Activated naive CD4-positive, alpha-beta T cell treated with anti-CD3 and anti-CD28 coated beads, Interleukin-2, amount 50 U/mL, for 24 hours (primary cell): ENCODE measurements at regions not wholly inside any gene's neighbourhood (a gene's known extent, or its start where the extent isn't known, plus 50 kb on each side); places are given as distances from the start of the nearest gene placed in this dataset.
A peak's percentile ranks its signal among the peaks of the same experiment; 100 is the strongest.

ENCODE experiments used
- H3K27ac Mint-ChIP-seq: one replicate; pipeline ENCODE4 v1.8.0; 2021; ENCODE audit warnings: mild to moderate bottlenecking, mixed read lengths
- H3K27me3 Mint-ChIP-seq: one replicate; pipeline ENCODE4 v1.8.0; 2021; ENCODE audit warnings: mixed read lengths
- H3K36me3 Mint-ChIP-seq: one replicate; pipeline ENCODE4 v1.8.0; 2021; ENCODE audit warnings: mixed read lengths
- H3K4me1 Mint-ChIP-seq: one replicate; pipeline ENCODE4 v1.8.0; 2021; ENCODE audit warnings: mixed read lengths
- H3K4me3 Mint-ChIP-seq: one replicate; pipeline ENCODE4 v1.8.0; 2021; ENCODE audit warnings: mild to moderate bottlenecking, mixed read lengths
- H3K9me3 Mint-ChIP-seq: one replicate; pipeline ENCODE4 v1.8.0; 2021; ENCODE audit warnings: mixed read lengths

- Mint-ChIP-seq H3K27ac (no peak overlapping the region), H3K36me3 (no peaks in the 10 kb centered on the region), H3K4me3 (no peak overlapping the region), H3K27me3 (no peaks in the 10 kb centered on the region), H3K4me1 (no peaks in the 10 kb centered on the region), H3K9me3 (no peaks in the 10 kb centered on the region)
These were observed 71.8 kb downstream of the FUNDC1 start for GRCh38 chrX:44470816-44471215.

GRCh38 chrX:44462850-44463249, 79.8 kb downstream of the FUNDC1 start:
- H3K9me3 Mint-ChIP-seq, result no peaks in the 10 kb centered on the region
- H3K36me3 Mint-ChIP-seq, result no peaks in the 10 kb centered on the region
- H3K27ac Mint-ChIP-seq, result no peak overlapping the region
- H3K27me3 Mint-ChIP-seq, result no peaks in the 10 kb centered on the region
- H3K4me3 Mint-ChIP-seq, result no peak overlapping the region
- H3K4me1 Mint-ChIP-seq, result no peaks in the 10 kb centered on the region

GRCh38 chrX:44459501-44459900, 83.2 kb downstream of the FUNDC1 start:
- no peak overlapping the region for H3K27ac Mint-ChIP-seq
- H3K36me3 Mint-ChIP-seq, result no peaks in the 10 kb centered on the region
- H3K4me3 Mint-ChIP-seq, result no peak overlapping the region
- H3K4me1 Mint-ChIP-seq, result no peaks in the 10 kb centered on the region
- H3K9me3 Mint-ChIP-seq, result no peaks in the 10 kb centered on the region
- H3K27me3 Mint-ChIP-seq, result no peaks in the 10 kb centered on the region

DNA sequence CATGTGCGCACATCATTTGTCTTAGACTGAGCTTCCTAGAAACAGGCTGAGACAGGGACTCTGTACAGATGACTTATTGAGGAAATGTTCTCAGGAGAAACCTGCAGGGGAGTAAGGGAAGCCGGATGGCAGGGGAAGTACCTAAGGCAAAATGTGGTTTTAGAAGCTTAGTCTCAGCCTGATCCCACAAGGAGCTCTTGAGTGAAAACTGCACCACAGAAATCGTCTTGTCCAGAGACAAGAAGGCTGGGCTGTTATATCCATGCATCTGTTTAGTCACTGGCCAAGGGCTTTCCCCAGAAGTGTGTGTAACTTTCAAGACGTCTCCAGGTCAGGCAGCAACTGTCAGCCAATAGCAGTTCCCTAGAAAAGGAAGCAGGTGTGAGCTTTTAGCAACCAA, 86.0 kb downstream of the FUNDC1 start:
- Mint-ChIP-seq H3K36me3 (no peaks in the 10 kb centered on the region), H3K9me3 (no peaks in the 10 kb centered on the region)

GRCh38 chrX:44451056-44451455, 91.6 kb downstream of the FUNDC1 start:
- Mint-ChIP-seq H3K4me1 (no peaks in the 10 kb centered on the region), H3K9me3 (no peaks in the 10 kb centered on the region), H3K27me3 (no peaks in the 10 kb centered on the region), H3K27ac (no peak overlapping the region), H3K4me3 (no peak overlapping the region), H3K36me3 (no peaks in the 10 kb centered on the region)

More for the DNA sequence above, 86.0 kb downstream of the FUNDC1 start:
- Mint-ChIP-seq H3K27me3 (no peaks in the 10 kb centered on the region), H3K4me1 (no peaks in the 10 kb centered on the region), H3K4me3 (no peak overlapping the region), H3K27ac (no peak overlapping the region)

GRCh38 chrX:44447214-44447613, 95.4 kb downstream of the FUNDC1 start:
- Mint-ChIP-seq H3K9me3 (no peaks in the 10 kb centered on the region), H3K4me3 (no peak overlapping the region), H3K36me3 (no peaks in the 10 kb centered on the region), H3K27me3 (no peaks in the 10 kb centered on the region), H3K4me1 (no peaks in the 10 kb centered on the region), H3K27ac (no peak overlapping the region)

- no peak overlapping the region for H3K27ac Mint-ChIP-seq
- H3K27me3 Mint-ChIP-seq, result no peaks in the 10 kb centered on the region
- H3K36me3 Mint-ChIP-seq, result no peaks in the 10 kb centered on the region
- no peak overlapping the region for H3K4me3 Mint-ChIP-seq
- no peaks in the 10 kb centered on the region for H3K9me3 Mint-ChIP-seq
- H3K4me1 Mint-ChIP-seq, result no peaks in the 10 kb centered on the region
These were observed 96.5 kb upstream of the EFHC2 start for GRCh38 chrX:44440006-44440405.

GRCh38 chrX:44439242-44439794, 95.8 kb upstream of the EFHC2 start:
- Mint-ChIP-seq H3K4me1 (no peaks in the 10 kb centered on the region), H3K9me3 (no peaks in the 10 kb centered on the region), H3K4me3 (no peak overlapping the region), H3K27me3 (no peaks in the 10 kb centered on the region), H3K36me3 (no peaks in the 10 kb centered on the region), H3K27ac (no peak overlapping the region)

DNA sequence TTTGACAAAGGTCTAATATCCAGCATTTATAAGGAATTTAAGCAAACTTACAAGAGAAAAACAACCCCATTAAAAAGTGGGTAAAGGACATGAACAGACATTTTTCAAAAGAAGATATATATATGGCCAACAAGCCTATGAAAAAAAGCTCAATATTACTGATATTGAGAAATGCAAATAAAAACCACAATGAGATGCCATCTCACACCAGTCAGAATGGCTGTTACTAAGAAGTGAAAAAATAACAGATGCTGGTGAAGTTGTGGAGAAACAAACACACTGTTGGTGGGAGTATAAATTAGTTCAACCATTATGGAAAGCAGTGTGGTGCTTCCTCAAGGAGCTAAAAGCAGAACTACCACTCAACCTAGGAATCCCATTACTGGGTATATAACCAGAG, 91.6 kb upstream of the EFHC2 start:
- no peaks in the 10 kb centered on the region for H3K9me3 Mint-ChIP-seq
- no peaks in the 10 kb centered on the region for H3K4me1 Mint-ChIP-seq
- H3K27ac Mint-ChIP-seq, result no peak overlapping the region
- no peaks in the 10 kb centered on the region for H3K27me3 Mint-ChIP-seq
- H3K36me3 Mint-ChIP-seq, result no peaks in the 10 kb centered on the region
- no peak overlapping the region for H3K4me3 Mint-ChIP-seq

DNA sequence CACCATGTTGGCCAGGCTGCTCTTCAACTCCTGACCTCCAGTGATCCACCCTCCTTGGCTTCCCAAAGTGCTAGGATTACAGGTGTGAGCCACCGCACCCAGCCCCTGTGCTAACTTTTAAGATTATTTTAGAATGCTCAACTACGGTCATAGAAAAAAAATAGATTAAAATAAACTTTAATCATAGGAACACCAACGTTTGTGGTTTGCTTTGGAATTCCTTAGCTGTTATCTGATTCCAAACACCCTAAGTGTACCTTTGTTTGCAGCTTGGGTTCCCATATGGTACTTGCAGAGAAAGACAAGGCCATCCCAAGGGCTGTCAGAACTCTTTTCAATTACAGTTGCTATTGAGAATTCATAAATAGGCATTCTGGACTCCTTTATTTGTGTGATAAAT, 90.1 kb upstream of the EFHC2 start:
- no peaks in the 10 kb centered on the region for H3K27me3 Mint-ChIP-seq
- H3K9me3 Mint-ChIP-seq, result no peaks in the 10 kb centered on the region
- no peaks in the 10 kb centered on the region for H3K36me3 Mint-ChIP-seq
- H3K4me3 Mint-ChIP-seq, result no peak overlapping the region
- H3K4me1 Mint-ChIP-seq, result no peaks in the 10 kb centered on the region
- H3K27ac Mint-ChIP-seq, result no peak overlapping the region

DNA sequence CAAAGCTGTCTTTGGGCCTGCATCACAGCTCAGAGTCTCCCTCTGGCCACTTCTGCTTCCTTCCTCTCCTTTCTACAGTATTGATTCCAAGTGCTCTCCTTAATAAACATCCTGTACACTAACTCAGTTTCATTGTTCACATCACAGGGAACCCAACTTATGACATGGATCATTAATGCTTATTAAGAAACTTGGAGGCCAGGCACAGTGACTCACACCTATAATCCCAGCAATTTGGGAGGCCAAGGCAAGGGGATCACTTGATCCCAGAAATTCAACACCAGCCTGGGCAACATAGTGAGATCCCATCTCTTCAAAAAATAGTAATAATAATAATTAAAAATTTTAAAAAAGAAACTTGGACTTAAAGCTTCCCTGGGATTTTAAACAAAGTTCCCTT, 89.2 kb upstream of the EFHC2 start:
- Mint-ChIP-seq H3K9me3 (no peaks in the 10 kb centered on the region), H3K27ac (no peak overlapping the region), H3K4me1 (no peaks in the 10 kb centered on the region), H3K4me3 (no peak overlapping the region), H3K27me3 (no peaks in the 10 kb centered on the region), H3K36me3 (no peaks in the 10 kb centered on the region)

DNA sequence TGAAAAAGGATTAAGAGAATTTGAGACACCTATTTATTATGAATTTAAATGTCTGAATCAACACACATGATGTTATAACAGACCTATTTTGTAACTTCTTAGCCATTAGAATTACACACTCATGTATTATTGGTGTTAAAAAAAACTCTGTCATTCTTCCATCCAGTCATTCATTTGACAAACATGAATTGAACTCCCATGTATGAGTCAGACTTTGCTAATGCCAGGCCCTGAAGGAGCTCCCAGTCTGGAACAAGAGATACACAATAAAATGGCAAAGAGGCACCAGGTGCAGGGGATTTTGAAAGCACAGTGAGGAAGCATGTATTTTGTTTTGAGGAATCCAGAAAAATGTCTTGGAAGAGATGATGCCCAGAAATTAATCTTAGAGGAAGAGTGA, 87.7 kb upstream of the EFHC2 start:
- H3K27ac Mint-ChIP-seq, result peak overlapping the region; percentile 60
- H3K4me3 Mint-ChIP-seq, result no peak overlapping the region
- no peaks in the 10 kb centered on the region for H3K27me3 Mint-ChIP-seq
- H3K9me3 Mint-ChIP-seq, result no peaks in the 10 kb centered on the region
- no peaks in the 10 kb centered on the region for H3K36me3 Mint-ChIP-seq
- no peaks in the 10 kb centered on the region for H3K4me1 Mint-ChIP-seq

DNA sequence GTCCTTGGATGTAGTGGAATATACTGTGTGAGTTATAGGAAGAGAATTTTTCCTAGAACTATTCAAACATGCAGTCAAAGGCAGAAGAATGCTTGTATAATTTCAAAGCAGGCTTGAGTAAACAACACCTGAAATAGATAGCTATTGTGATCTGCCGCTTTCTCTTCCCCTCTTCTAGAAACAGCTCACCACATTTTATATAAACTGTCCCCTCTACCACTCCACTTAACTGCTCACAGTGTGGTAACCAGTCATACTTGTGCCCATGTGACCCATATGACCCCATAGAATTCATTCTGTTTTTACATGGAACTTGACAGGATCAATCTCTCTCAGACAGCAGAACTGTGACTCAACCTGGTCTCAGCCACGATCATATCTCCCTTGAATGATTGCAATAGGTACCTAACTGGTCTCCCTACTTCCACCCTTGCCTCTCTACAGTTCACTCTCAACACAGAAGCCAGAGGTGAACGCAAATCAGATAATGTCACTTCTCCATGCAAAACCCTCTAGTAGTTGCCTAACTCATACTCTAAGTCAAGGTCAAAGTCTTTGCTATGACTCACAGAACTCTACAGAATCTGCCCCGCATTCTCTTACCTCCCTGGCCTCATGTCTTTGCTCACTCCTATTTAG, 85.6 kb upstream of the EFHC2 start:
- Mint-ChIP-seq H3K4me1 (no peaks in the 10 kb centered on the region), H3K9me3 (no peaks in the 10 kb centered on the region), H3K4me3 (no peak overlapping the region), H3K27me3 (no peaks in the 10 kb centered on the region), H3K27ac (no peak overlapping the region), H3K36me3 (no peaks in the 10 kb centered on the region)

GRCh38 chrX:44422631-44423030, 79.2 kb upstream of the EFHC2 start:
- H3K4me3 Mint-ChIP-seq, result no peak overlapping the region
- no peaks in the 10 kb centered on the region for H3K36me3 Mint-ChIP-seq
- H3K9me3 Mint-ChIP-seq, result no peaks in the 10 kb centered on the region
- no peaks in the 10 kb centered on the region for H3K4me1 Mint-ChIP-seq
- no peak overlapping the region for H3K27ac Mint-ChIP-seq
- no peaks in the 10 kb centered on the region for H3K27me3 Mint-ChIP-seq

DNA sequence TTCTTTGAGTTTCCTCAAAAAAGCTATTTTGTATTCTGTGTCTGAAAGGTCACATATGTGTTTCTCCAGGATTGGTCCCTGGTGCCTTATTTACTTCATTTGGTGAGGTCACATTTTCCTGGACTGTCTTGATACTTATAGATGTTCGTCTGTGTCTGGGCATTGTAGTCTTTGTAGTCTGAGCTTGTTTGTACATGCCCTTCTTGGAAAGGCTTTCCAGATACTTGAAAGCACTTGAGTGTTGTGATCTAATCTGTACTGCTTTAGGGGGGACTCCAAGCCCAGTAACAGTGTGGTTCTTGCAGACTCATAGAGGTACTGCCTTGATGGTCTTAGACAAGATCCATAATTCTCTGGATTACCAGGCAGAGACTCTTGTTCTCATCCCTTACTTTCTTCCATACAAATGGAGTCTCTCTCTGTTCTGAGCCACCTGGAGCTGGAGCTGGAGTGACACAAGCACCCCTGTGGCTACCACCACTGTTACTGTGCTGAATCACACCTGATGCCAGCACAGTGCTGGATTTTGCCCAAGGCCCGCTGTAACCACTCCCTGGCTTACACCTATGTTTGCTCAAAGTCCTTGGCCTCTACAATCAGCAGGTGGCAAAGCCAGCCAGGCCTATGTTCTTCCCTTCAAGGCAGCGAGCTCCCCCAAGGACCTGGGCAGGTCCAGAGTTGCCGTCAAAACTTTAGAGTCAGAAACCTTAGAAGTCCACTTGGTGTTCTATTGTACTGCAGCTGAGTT, 72.3 kb upstream of the EFHC2 start:
- Mint-ChIP-seq H3K27me3 (no peaks in the 10 kb centered on the region), H3K4me3 (no peak overlapping the region), H3K4me1 (no peaks in the 10 kb centered on the region), H3K9me3 (no peaks in the 10 kb centered on the region), H3K36me3 (no peaks in the 10 kb centered on the region), H3K27ac (no peak overlapping the region)

DNA sequence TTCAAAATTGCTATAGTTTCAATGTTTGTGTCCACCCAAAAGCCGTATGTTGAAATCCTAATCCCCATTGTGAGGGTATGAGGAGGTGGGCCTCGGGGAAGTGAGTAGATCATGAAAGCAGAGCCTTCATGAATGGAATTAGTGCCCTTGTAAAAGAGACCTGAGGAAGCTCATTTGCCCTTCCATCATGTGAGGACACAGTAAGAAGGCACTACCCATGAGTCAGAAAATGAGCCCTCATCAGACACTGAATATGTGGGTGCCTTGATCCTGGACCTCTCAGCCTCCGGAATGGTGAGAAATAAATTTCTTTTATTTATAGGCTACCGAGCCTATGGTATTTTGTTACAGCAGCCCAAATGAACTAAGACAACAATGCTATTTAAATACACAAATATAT, 57.7 kb upstream of the EFHC2 start:
- no peak overlapping the region for H3K4me3 Mint-ChIP-seq
- no peak overlapping the region for H3K27ac Mint-ChIP-seq

More for the DNA sequence above, 57.7 kb upstream of the EFHC2 start:
- no peaks in the 10 kb centered on the region for H3K27me3 Mint-ChIP-seq
- H3K9me3 Mint-ChIP-seq, result no peaks in the 10 kb centered on the region
- peaks cover 5% of the 10 kb centered on the region for H3K4me1 Mint-ChIP-seq
- no peaks in the 10 kb centered on the region for H3K36me3 Mint-ChIP-seq
